ENCODE measurements at regions not wholly inside any gene's neighbourhood (a gene's known extent, or its start where the extent isn't known, plus 50 kb on each side); places are given as distances from the start of the nearest gene placed in this dataset.

DNA sequence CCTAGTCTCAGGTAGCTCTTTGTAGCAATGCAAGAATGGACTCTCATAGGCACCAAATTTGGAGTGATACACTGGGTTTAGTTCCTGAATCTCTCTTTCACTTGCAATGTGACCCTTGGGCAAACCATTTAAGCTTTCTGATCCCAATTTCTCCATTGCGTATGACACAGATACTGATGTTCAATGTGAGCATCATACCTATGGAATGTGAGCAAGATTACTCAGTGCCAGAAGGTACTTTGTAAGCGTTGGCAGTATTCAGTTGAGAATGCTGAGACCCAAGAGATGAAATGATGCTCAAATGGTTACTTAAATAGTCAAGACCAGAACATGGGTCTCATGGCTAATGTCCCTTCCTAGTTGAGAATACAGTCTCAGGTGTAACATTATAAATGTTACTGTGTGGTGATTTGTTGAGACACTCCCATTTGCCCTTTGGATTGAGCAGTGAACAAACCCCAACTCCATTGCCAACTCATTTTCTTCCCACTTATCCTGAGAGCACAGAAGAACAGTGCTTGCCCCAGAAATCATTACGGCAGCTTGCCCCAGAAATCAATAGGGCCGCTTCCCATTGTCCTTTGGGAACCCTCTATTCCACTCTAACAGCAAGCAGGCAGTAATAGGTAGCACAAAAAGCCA, 134.1 kb downstream of the SOX9 start:
- no peak for TF ChIP-seq CTCF (IDR thresholded peaks at IDR 0.05; ENCODE audit: low read depth, low read length)
- H3K36me3 ChIP-seq, result no peaks in the 10 kb centered on the region
- DNase-seq, result no peak
- H3K27me3 ChIP-seq, result no peaks in the 10 kb centered on the region
- no peaks in the 10 kb centered on the region for H3K9me3 ChIP-seq
- H3K4me3 ChIP-seq (ENCODE audit: low read depth, low read length), result no peak overlapping the region
- H3K4me1 ChIP-seq, result peaks cover 3% of the 10 kb centered on the region; the same call in 1 of the 2 replicates

GRCh38 chr17:72255481-72255880, 134.7 kb downstream of the SOX9 start:
- DNase-seq, result no peak
- Histone ChIP-seq H3K27me3 (no peaks in the 10 kb centered on the region), H3K4me1 (peaks cover 3% of the 10 kb centered on the region; the same call in 1 of the 2 replicates), H3K9me3 (no peaks in the 10 kb centered on the region), H3K4me3 (ENCODE audit: low read depth, low read length) (no peak overlapping the region), H3K36me3 (no peaks in the 10 kb centered on the region)
- TF ChIP-seq CTCF (IDR thresholded peaks at IDR 0.05; ENCODE audit: low read depth, low read length), result no peak

GRCh38 chr17:72258711-72259110, 137.9 kb downstream of the SOX9 start:
- DNase-seq, result peak; percentile 30

DNA sequence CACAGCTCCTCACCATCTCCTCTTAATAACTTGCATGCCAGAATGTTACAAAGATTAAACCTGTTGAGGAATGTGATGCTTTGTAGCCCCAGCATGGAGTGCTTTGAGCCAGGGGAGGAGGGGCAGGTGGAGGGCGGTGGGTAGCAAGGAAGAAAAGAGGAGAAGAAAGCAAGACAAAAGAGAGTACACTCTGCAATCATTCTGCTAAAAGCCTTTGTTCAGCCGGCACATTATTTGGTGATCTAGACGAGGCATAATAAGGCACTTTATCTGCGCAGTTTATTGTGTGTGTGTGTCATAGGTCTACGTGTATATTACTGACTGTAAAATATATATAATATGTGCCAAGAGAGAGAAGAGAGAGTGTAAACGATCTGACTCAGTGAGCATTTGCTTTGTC, 139.1 kb downstream of the SOX9 start:
- H3K27me3 ChIP-seq, result no peaks in the 10 kb centered on the region
- DNase-seq, result no peak
- no peaks in the 10 kb centered on the region for H3K36me3 ChIP-seq
- H3K9me3 ChIP-seq, result no peaks in the 10 kb centered on the region
- peaks cover 12% of the 10 kb centered on the region; the same call in 1 of the 2 replicates for H3K4me1 ChIP-seq
- TF ChIP-seq CTCF (IDR thresholded peaks at IDR 0.05; ENCODE audit: low read depth, low read length), result no peak
- H3K4me3 ChIP-seq (ENCODE audit: low read depth, low read length), result no peak overlapping the region

More at GRCh38 chr17:72258711-72259110, 137.9 kb downstream of the SOX9 start:
- no peak overlapping the region for H3K4me3 ChIP-seq (ENCODE audit: low read depth, low read length)
- no peaks in the 10 kb centered on the region for H3K36me3 ChIP-seq
- peaks cover 3% of the 10 kb centered on the region; the same call in 1 of the 2 replicates for H3K4me1 ChIP-seq
- TF ChIP-seq CTCF (IDR thresholded peaks at IDR 0.05; ENCODE audit: low read depth, low read length), result no peak
- no peaks in the 10 kb centered on the region for H3K9me3 ChIP-seq
- no peaks in the 10 kb centered on the region for H3K27me3 ChIP-seq

- no peak for DNase-seq
- H3K36me3 ChIP-seq, result no peaks in the 10 kb centered on the region; the same call in 1 of the 2 replicates
- H3K9me3 ChIP-seq, result no peaks in the 10 kb centered on the region
- H3K4me3 ChIP-seq (ENCODE audit: low read depth, low read length), result no peak overlapping the region
- H3K27me3 ChIP-seq, result no peaks in the 10 kb centered on the region
- no peak for TF ChIP-seq CTCF (IDR thresholded peaks at IDR 0.05; ENCODE audit: low read depth, low read length)
- peaks cover 21% of the 10 kb centered on the region for H3K4me1 ChIP-seq
Observed at GRCh38 chr17:72262766-72263165, 141.9 kb downstream of the SOX9 start.

- Histone ChIP-seq H3K9me3 (no peaks in the 10 kb centered on the region), H3K27me3 (no peaks in the 10 kb centered on the region), H3K36me3 (no peaks in the 10 kb centered on the region; the same call in 1 of the 2 replicates), H3K4me1 (peaks cover 33% of the 10 kb centered on the region), H3K4me3 (ENCODE audit: low read depth, low read length) (no peak overlapping the region)
- DNase-seq, result no peak
- TF ChIP-seq CTCF (IDR thresholded peaks at IDR 0.05; ENCODE audit: low read depth, low read length), result no peak
Observed at GRCh38 chr17:72264682-72265405, 144.0 kb downstream of the SOX9 start.

All from BE2C (cell line).